ENCODE measurements at regions not wholly inside any gene's neighbourhood (a gene's known extent, or its start where the extent isn't known, plus 50 kb on each side); places are given as distances from the start of the nearest gene placed in this dataset.

DNA sequence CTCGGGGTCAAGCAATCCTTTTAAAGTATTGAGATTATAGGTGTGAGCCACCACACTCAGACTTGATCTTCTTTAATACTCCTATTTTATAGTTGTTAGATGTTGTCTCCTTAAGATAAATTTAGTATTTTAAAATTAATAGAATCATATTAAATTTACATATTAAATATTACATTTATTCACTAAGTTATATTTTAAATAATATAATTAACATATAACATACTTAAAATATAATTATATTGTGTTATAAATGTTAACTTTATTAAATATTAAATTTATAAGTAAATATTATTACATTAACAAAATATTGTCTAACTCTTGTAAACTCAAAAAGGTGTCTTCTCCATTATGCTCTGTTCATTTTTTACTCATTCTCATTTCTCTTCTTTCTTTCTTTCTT lies 675.9 kb upstream of the ADGRL4 start:
- no peaks in the 10 kb centered on the region for H3K4me1 Mint-ChIP-seq
- H3K9me3 Mint-ChIP-seq, result peaks cover 2 to 29% (median 13%) of the 10 kb centered on the region in 5 donors
- ChIA-PET POLR2A (no interaction called here), CTCF (no interaction called here)
- Histone ChIP-seq H3K4me3 (ENCODE audit: low read length) (no peak overlapping the region), H3K36me3 (ENCODE audit: insufficient read depth, low read length) (no peaks in the 10 kb centered on the region), H3K4me1 (ENCODE audit: insufficient read depth, low read length) (no peaks in the 10 kb centered on the region), H3K27me3 (ENCODE audit: insufficient read depth, low read length, poor library complexity, severe bottlenecking) (no peaks in the 10 kb centered on the region), H3K27ac (ENCODE audit: low read depth, low read length) (no peak overlapping the region), H3K9me3 (ENCODE audit: low read length) (no peaks in the 10 kb centered on the region)
- no peaks in the 10 kb centered on the region for H3K36me3 Mint-ChIP-seq
- no peak overlapping the region for H3K27ac Mint-ChIP-seq
- no peak overlapping the region for H3K4me3 Mint-ChIP-seq
- H3K27me3 Mint-ChIP-seq, result no peaks in the 10 kb centered on the region
- no peak for DNase-seq

DNA sequence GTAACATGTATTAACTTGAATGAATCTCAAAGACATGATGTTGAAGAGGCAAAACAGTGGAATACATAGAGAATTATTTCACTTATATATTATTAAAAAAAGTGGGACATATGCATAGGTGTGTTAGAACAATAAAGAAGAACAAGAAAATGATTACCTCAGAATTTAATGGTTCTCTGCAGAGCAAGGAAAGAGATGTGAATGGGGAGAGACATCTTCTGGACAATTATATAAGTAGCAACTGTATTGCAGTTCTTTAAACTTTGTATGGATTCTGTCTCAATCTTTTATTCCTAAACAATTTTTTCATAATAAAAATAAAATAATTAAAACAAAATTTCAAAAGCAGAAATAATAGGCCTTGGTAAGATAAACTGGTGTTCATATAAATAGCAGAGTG lies 674.9 kb upstream of the ADGRL4 start:
- Histone ChIP-seq H3K9me3 (ENCODE audit: low read length) (no peaks in the 10 kb centered on the region), H3K27ac (ENCODE audit: low read depth, low read length) (no peak overlapping the region), H3K36me3 (ENCODE audit: insufficient read depth, low read length) (no peaks in the 10 kb centered on the region), H3K27me3 (ENCODE audit: insufficient read depth, low read length, poor library complexity, severe bottlenecking) (no peaks in the 10 kb centered on the region), H3K4me3 (ENCODE audit: low read length) (no peak overlapping the region), H3K4me1 (ENCODE audit: insufficient read depth, low read length) (no peaks in the 10 kb centered on the region)
- no peaks in the 10 kb centered on the region for H3K36me3 Mint-ChIP-seq
- no peak overlapping the region for H3K4me3 Mint-ChIP-seq
- no peak overlapping the region for H3K27ac Mint-ChIP-seq
- POLR2A ChIA-PET, result no interaction called here
- no peaks in the 10 kb centered on the region for H3K27me3 Mint-ChIP-seq
- CTCF ChIA-PET, result no interaction called here
- H3K4me1 Mint-ChIP-seq, result no peaks in the 10 kb centered on the region
- H3K9me3 Mint-ChIP-seq, result peaks cover 3 to 22% (median 16%) of the 10 kb centered on the region in 5 donors
- DNase-seq, result no peak

DNA sequence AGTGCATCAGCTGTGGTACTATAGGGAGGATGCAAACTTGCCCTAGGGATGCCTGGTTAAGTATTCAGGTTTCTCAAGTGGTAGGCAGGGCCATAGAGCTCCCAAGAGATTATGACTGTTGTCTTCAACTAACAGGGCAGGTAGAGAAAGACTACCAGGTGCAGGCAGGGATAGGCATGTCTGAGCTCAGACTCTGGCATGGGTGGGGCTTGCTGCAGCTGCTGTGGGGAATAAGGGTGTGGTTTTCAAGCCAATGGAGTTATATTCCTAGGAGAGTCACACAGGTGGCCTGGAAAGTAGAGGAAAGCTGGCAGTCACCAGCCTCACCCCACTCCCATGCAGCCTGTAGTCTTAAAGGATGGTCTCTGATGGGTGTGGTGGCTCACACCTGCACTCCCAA lies 673.4 kb upstream of the ADGRL4 start:
- H3K36me3 Mint-ChIP-seq, result no peaks in the 10 kb centered on the region
- no peak overlapping the region for H3K4me3 Mint-ChIP-seq
- Histone ChIP-seq H3K9me3 (ENCODE audit: low read length) (no peaks in the 10 kb centered on the region), H3K36me3 (ENCODE audit: insufficient read depth, low read length) (no peaks in the 10 kb centered on the region), H3K4me3 (ENCODE audit: low read length) (no peak overlapping the region), H3K4me1 (ENCODE audit: insufficient read depth, low read length) (no peaks in the 10 kb centered on the region), H3K27me3 (ENCODE audit: insufficient read depth, low read length, poor library complexity, severe bottlenecking) (no peaks in the 10 kb centered on the region), H3K27ac (ENCODE audit: low read depth, low read length) (no peak overlapping the region)
- ChIA-PET POLR2A (no interaction called here), CTCF (no interaction called here)
- H3K9me3 Mint-ChIP-seq, result peaks cover 7 to 23% (median 20%) of the 10 kb centered on the region in 5 donors
- no peak overlapping the region for H3K27ac Mint-ChIP-seq
- no peak for DNase-seq
- H3K4me1 Mint-ChIP-seq, result no peaks in the 10 kb centered on the region
- no peaks in the 10 kb centered on the region for H3K27me3 Mint-ChIP-seq

DNA sequence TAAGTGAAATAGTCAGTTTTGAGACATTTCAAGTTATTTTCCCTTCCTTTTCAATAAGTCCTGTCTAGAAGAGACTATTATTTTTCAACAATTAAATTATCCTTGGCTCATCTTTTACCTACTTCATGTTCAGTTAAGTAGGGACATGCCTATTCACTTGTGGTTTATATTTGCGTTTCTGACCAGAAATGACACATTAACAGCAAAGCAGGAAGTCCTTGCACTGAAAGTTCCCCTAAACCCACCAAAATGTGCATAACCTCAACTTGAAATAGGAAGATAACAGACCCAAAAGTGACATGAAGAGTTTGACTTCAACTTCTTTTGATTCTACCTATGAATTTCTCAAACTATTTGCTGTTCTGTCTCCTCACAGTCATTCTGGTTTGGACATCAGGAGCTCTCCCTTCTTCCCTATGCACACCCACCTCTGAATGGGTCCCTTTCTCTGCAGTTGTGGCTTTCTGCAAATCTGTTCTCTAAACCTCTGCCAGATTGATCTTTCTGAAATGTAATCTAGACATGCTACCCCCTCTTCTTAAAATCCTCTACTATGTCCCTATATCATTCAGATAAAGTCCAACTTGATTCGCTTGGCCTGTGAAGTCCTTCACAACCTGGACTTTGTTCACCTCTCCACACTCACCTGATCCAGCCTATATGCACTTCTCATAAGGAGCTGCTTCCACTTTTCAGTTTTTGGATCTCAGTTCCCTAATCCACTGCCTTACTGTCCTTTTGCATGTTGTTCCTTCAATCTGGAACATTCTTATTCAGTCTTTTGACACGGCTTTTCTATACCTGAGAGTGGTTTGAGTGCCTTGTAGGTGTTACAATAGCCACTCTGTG lies 661.5 kb upstream of the ADGRL4 start:
- ChIA-PET POLR2A (no interaction called here), CTCF (no interaction called here)
- no peak for DNase-seq
- no peak overlapping the region for H3K27ac ChIP-seq (ENCODE audit: low read depth, low read length)
- no peaks in the 10 kb centered on the region for H3K27me3 Mint-ChIP-seq
- H3K4me3 ChIP-seq (ENCODE audit: low read length), result no peak overlapping the region
- no peak overlapping the region for H3K4me3 Mint-ChIP-seq
- no peak overlapping the region for H3K27ac Mint-ChIP-seq
- H3K4me1 ChIP-seq (ENCODE audit: insufficient read depth, low read length), result no peaks in the 10 kb centered on the region
- no peaks in the 10 kb centered on the region for H3K36me3 Mint-ChIP-seq
- peaks cover 2 to 11% (median 5%) of the 10 kb centered on the region in 5 donors for H3K9me3 Mint-ChIP-seq
- no peaks in the 10 kb centered on the region for H3K4me1 Mint-ChIP-seq
- H3K36me3 ChIP-seq (ENCODE audit: insufficient read depth, low read length), result no peaks in the 10 kb centered on the region
- H3K27me3 ChIP-seq (ENCODE audit: insufficient read depth, low read length, poor library complexity, severe bottlenecking), result no peaks in the 10 kb centered on the region
- H3K9me3 ChIP-seq (ENCODE audit: low read length), result no peaks in the 10 kb centered on the region

DNA sequence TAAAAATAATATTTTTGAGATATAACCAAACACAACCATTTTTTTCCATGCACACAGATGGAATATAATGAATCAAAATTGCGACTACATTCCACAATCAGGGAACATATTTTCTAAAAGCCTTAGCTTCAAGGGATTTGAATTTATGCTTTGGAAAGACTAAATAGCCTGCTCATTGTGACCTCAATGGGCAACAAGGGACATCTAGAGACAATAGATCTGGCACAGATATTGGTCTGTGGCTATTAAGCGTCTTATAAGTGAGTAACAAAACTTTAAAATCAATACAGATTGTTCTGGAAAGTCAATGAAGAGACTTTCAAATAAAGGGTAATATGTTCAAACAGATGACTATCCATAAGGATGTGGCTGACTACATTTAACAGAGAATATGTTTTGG lies 660.6 kb upstream of the ADGRL4 start:
- no peak overlapping the region for H3K27ac Mint-ChIP-seq
- ChIA-PET POLR2A (no interaction called here), CTCF (no interaction called here)
- no peak for DNase-seq
- peaks cover 2 to 17% (median 5%) of the 10 kb centered on the region in 5 donors for H3K9me3 Mint-ChIP-seq
- Histone ChIP-seq H3K4me3 (ENCODE audit: low read length) (no peak overlapping the region), H3K27me3 (ENCODE audit: insufficient read depth, low read length, poor library complexity, severe bottlenecking) (no peaks in the 10 kb centered on the region), H3K4me1 (ENCODE audit: insufficient read depth, low read length) (no peaks in the 10 kb centered on the region), H3K27ac (ENCODE audit: low read depth, low read length) (no peak overlapping the region), H3K36me3 (ENCODE audit: insufficient read depth, low read length) (no peaks in the 10 kb centered on the region), H3K9me3 (ENCODE audit: low read length) (no peaks in the 10 kb centered on the region)
- H3K4me1 Mint-ChIP-seq, result no peaks in the 10 kb centered on the region
- H3K27me3 Mint-ChIP-seq, result no peaks in the 10 kb centered on the region
- no peak overlapping the region for H3K4me3 Mint-ChIP-seq
- H3K36me3 Mint-ChIP-seq, result no peaks in the 10 kb centered on the region

DNA sequence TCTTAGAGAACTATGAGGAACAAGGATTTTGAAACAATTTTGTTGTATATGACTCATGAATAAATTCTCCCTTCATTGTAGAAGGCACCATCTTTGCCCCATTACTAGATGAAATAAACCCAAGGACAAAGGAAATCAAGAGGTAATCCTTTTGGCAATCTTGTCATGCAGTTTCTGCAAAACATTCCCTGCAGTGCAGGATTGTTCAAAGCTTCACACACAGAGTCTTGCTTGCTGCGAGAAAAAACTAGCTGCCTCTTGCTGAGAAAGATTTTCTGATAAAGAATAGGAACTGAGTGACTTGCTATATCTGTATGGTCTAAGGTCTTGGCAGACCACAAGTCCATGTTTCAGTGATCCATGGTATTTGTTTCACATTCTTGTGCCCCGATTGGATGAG lies 657.4 kb upstream of the ADGRL4 start:
- Mint-ChIP-seq H3K27ac (no peak overlapping the region), H3K4me1 (no peaks in the 10 kb centered on the region), H3K27me3 (no peaks in the 10 kb centered on the region), H3K36me3 (peaks cover 0 to 2% (median 0%) of the 10 kb centered on the region in 3 donors), H3K9me3 (peaks cover 2 to 28% (median 6%) of the 10 kb centered on the region in 5 donors), H3K4me3 (no peak overlapping the region)
- no peaks in the 10 kb centered on the region for H3K9me3 ChIP-seq (ENCODE audit: low read length)
- no peaks in the 10 kb centered on the region for H3K27me3 ChIP-seq (ENCODE audit: insufficient read depth, low read length, poor library complexity, severe bottlenecking)
- H3K27ac ChIP-seq (ENCODE audit: low read depth, low read length), result no peak overlapping the region
- no peaks in the 10 kb centered on the region for H3K36me3 ChIP-seq (ENCODE audit: insufficient read depth, low read length)
- POLR2A ChIA-PET, result no interaction called here
- no peak overlapping the region for H3K4me3 ChIP-seq (ENCODE audit: low read length)
- no peak for DNase-seq
- H3K4me1 ChIP-seq (ENCODE audit: insufficient read depth, low read length), result no peaks in the 10 kb centered on the region
- CTCF ChIA-PET, result no interaction called here

DNA sequence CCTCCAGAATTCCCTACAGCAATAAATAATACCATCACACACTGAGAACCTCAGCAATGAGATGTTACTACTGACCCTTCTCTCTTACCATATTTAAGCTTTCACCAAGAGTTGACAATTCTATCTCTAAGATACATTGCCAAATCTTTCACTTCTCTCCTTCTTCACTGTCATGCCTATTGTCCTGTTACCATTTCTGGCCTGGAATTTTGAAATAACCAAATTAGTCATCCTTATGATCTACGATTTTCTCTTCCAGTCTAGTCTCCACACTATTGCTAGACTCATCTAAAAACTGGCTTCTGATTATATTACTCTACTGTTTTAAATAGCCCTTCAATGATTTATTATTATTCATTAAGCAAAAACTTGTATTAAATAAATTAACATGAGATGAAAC lies 656.1 kb upstream of the ADGRL4 start:
- Mint-ChIP-seq H3K27ac (no peak overlapping the region), H3K9me3 (peaks cover 2 to 24% (median 3%) of the 10 kb centered on the region in 5 donors), H3K27me3 (no peaks in the 10 kb centered on the region), H3K4me3 (no peak overlapping the region), H3K4me1 (no peaks in the 10 kb centered on the region), H3K36me3 (peaks cover 0 to 2% (median 0%) of the 10 kb centered on the region in 3 donors)
- Histone ChIP-seq H3K9me3 (ENCODE audit: low read length) (no peaks in the 10 kb centered on the region), H3K4me3 (ENCODE audit: low read length) (no peak overlapping the region), H3K27me3 (ENCODE audit: insufficient read depth, low read length, poor library complexity, severe bottlenecking) (no peaks in the 10 kb centered on the region), H3K27ac (ENCODE audit: low read depth, low read length) (no peak overlapping the region), H3K4me1 (ENCODE audit: insufficient read depth, low read length) (no peaks in the 10 kb centered on the region), H3K36me3 (ENCODE audit: insufficient read depth, low read length) (no peaks in the 10 kb centered on the region)
- CTCF ChIA-PET, result no interaction called here
- POLR2A ChIA-PET, result no interaction called here
- no peak for DNase-seq

DNA sequence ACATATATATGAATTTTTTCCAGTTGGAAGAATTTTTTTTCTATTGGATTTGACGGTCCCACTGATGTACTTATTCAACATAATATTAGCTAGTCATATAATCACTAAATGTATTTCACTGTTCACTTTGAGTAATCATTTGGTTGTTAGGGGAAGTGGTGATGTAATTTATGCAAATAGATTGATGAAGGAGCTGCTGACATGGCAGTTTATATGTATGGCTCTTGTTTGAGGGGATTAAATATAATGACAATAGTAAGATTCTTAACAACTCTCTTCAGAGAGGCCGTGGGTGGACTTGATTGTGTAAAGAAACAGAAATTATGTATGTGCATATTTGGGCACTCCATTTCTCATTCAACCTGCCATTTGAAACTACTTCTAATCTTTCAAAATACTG lies 653.6 kb upstream of the ADGRL4 start:
- Histone ChIP-seq H3K36me3 (ENCODE audit: insufficient read depth, low read length) (no peaks in the 10 kb centered on the region), H3K9me3 (ENCODE audit: low read length) (no peaks in the 10 kb centered on the region), H3K27ac (ENCODE audit: low read depth, low read length) (no peak overlapping the region), H3K4me3 (ENCODE audit: low read length) (no peak overlapping the region), H3K4me1 (ENCODE audit: insufficient read depth, low read length) (no peaks in the 10 kb centered on the region), H3K27me3 (ENCODE audit: insufficient read depth, low read length, poor library complexity, severe bottlenecking) (no peaks in the 10 kb centered on the region)
- no peak overlapping the region for H3K27ac Mint-ChIP-seq
- no peaks in the 10 kb centered on the region for H3K4me1 Mint-ChIP-seq
- peaks cover 0 to 2% (median 0%) of the 10 kb centered on the region in 3 donors for H3K36me3 Mint-ChIP-seq
- no peak for DNase-seq
- no peak overlapping the region for H3K4me3 Mint-ChIP-seq
- no peaks in the 10 kb centered on the region for H3K27me3 Mint-ChIP-seq
- peaks cover 2 to 21% (median 3%) of the 10 kb centered on the region in 5 donors for H3K9me3 Mint-ChIP-seq
- CTCF ChIA-PET, result no interaction called here
- POLR2A ChIA-PET, result no interaction called here
